Esophagus muscularis mucosa (tissue), 4 donors: ENCODE measurements at regions not wholly inside any gene's neighbourhood (a gene's known extent, or its start where the extent isn't known, plus 50 kb on each side); places are given as distances from the start of the nearest gene placed in this dataset.

ENCODE experiments used
- DNase-seq: peaks from one replicate; pipeline ENCODE4 v3.0.0-alpha.2; 2017; ENCODE audit errors: extremely low spot score
- H3K27ac ChIP-seq, 4 donors: fragments of 200-600 bp; sonication (generic); replicated peaks in 1 of 4; 1 replicate in 3 of 4; 2 replicates in 1 of 4; pipeline ENCODE4 v1.5.1; 2016 to 2019; ENCODE audit warnings: mild to moderate bottlenecking in 1 of 4
- H3K27me3 ChIP-seq, 4 donors: fragments of 200-600 bp; sonication (generic); one replicate each; pipeline versions ENCODE4 v1.5.1 to v1.6.0; 2016 to 2019
- H3K36me3 ChIP-seq, 4 donors: fragments of 200-600 bp; sonication (generic); one replicate each; pipeline ENCODE4 v1.5.1; 2016 to 2019
- H3K4me1 ChIP-seq, 4 donors: fragments of 200-600 bp; sonication (generic); one replicate each; pipeline ENCODE4 v1.5.1; 2016 to 2019
- H3K4me3 ChIP-seq, 4 donors: fragments of 200-600 bp; sonication (generic); 1 replicate in 2 of 4; 2 replicates in 2 of 4; pipeline ENCODE4 v1.5.1; 2016 to 2019; ENCODE audit warnings: mild to moderate bottlenecking in 4 of 4, moderate library complexity in 1 of 4
- H3K9me3 ChIP-seq, 4 donors: fragments of 200-600 bp; sonication (generic); 1 replicate in 3 of 4; 2 replicates in 1 of 4; pipeline ENCODE4 v1.5.1; 2016 to 2019
- EP300 ChIP-seq: sonication (generic); formaldehyde crosslinking; IDR thresholded peaks from one replicate; pipeline ENCODE4 v1.6.1; 2017; ENCODE audit warnings: antibody characterized with exemption
- POLR2A ChIP-seq: fragments of 450-650 bp; IDR thresholded peaks from one replicate; pipeline ENCODE4 v1.6.1; 2017; ENCODE audit warnings: antibody characterized with exemption, moderate library complexity, mild to moderate bottlenecking, low read depth
- POLR2AphosphoS5 ChIP-seq, 2 donors: sonication (generic); formaldehyde crosslinking; IDR thresholded peaks; one replicate each; pipeline ENCODE4 v1.6.1; 2017; ENCODE audit warnings: antibody characterized with exemption in 2 of 2
- WGBS: methylation state at CpG from one replicate; pipeline ENCODE4 v1.1.5; 2018; 5-methylcytosine and 5-hydroxymethylcytosine counted together
- intact Hi-C: fragments of 100-400 bp; cut with DNase I; formaldehyde crosslinking; loops from one replicate; pipeline ENCODE4 v1.15.1; 2023
- TF ChIP-seq, protein P1 (sequence below), 3 experiments: fragments of 200-600 bp in 2 of 3; fragments of 450-650 bp in 1 of 3; sonication (generic) in 2 of 3; IDR thresholded peaks; one replicate each; pipeline ENCODE4 v1.5.1; 2017 to 2019; ENCODE audit warnings: antibody characterized with exemption in 3 of 3, mild to moderate bottlenecking in 2 of 3, moderate library complexity in 1 of 3

DNA sequence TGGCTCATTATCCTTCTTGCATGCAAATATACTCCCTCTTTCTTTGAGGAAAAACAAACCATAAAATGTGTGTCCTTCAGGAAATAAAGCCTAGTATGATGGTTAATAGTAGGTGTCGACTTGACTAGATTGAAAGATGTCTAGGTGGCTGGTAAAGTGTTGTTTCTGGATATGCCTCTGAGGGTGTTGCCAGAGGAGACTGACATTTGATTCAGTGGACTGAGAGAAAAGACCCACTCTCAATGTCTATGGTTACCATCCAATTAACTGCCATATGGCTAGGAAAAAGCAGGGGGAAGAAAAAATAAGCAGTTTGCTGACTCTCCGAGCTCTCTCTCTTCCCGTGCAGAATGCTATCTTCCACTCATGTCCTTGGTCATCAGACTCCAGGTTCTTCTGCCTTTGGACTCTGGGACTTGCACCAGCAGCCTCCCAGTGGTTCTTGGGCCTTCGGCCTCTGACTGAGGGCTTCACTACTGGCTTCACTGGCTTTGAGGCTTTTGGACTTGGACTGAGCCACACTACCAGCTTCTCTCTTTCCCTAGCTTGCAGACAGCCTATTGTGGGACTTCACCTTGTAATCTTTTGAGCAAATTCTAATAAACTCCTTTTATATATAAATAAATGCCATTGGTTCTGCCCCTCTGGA lies 532.1 kb upstream of the HTR2C start:
- intact Hi-C loops, result no loop called here
- 76% methylated on average over 4 of the region's 4 CpGs for WGBS
- no peak for TF ChIP-seq EP300
- TF ChIP-seq, protein P1, sequence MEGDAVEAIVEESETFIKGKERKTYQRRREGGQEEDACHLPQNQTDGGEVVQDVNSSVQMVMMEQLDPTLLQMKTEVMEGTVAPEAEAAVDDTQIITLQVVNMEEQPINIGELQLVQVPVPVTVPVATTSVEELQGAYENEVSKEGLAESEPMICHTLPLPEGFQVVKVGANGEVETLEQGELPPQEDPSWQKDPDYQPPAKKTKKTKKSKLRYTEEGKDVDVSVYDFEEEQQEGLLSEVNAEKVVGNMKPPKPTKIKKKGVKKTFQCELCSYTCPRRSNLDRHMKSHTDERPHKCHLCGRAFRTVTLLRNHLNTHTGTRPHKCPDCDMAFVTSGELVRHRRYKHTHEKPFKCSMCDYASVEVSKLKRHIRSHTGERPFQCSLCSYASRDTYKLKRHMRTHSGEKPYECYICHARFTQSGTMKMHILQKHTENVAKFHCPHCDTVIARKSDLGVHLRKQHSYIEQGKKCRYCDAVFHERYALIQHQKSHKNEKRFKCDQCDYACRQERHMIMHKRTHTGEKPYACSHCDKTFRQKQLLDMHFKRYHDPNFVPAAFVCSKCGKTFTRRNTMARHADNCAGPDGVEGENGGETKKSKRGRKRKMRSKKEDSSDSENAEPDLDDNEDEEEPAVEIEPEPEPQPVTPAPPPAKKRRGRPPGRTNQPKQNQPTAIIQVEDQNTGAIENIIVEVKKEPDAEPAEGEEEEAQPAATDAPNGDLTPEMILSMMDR (IDR thresholded peaks at IDR 0.05), result no peak
- TF ChIP-seq POLR2AphosphoS5 (IDR thresholded peaks at IDR 0.05), result no peak
- TF ChIP-seq POLR2A, result no peak
- no peak overlapping the region for H3K27ac ChIP-seq
- H3K4me3 ChIP-seq, result no peak overlapping the region
- H3K9me3 ChIP-seq, result no peaks in the 10 kb centered on the region
- no peak for DNase-seq
- no peaks in the 10 kb centered on the region for H3K27me3 ChIP-seq
- H3K4me1 ChIP-seq, result no peaks in the 10 kb centered on the region
- H3K36me3 ChIP-seq, result no peaks in the 10 kb centered on the region

DNA sequence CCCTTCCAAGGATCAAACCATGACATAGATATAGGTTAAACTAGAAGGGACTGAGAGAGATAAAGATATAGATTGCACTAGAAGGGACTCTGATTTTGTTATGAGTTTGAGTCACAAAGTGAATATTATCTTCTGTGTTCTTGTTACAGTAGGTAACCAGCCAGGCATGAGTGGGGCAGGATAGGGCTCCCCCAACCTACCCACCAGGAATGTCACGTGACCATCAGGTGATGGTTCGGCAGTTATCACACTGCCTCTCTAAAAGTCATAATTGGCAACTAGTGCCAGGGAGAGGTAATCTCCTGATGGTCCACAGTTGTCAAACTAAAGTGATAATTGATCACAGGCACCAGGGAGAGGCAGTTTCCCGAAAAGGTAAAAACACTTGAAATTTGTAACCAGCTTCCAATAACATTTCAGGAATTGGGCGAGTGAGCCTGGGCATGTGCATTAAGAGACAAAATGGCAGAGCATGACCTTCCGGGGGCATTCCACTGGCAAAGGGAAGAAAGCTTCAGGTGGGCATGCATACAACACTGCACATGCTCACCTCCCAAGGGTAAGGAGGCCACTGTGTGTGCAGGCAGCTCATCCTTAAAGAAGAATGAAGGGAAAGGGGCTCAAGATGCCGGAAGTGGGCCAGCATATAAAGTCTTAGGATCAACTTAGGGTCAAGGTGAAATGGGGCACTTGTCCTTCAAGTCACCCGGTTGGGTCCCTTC lies 533.6 kb upstream of the HTR2C start:
- no peaks in the 10 kb centered on the region for H3K36me3 ChIP-seq
- H3K9me3 ChIP-seq, result no peaks in the 10 kb centered on the region
- intact Hi-C loops, result no loop called here
- no peak for DNase-seq
- no peak overlapping the region for H3K27ac ChIP-seq
- 92% methylated on average over 7 of the region's 7 CpGs for WGBS
- TF ChIP-seq EP300, result no peak
- TF ChIP-seq, protein P1 (IDR thresholded peaks at IDR 0.05), result no peak
- no peak for TF ChIP-seq POLR2AphosphoS5 (IDR thresholded peaks at IDR 0.05)
- TF ChIP-seq POLR2A, result no peak
- H3K4me1 ChIP-seq, result no peaks in the 10 kb centered on the region
- H3K27me3 ChIP-seq, result no peaks in the 10 kb centered on the region
- no peak overlapping the region for H3K4me3 ChIP-seq

DNA sequence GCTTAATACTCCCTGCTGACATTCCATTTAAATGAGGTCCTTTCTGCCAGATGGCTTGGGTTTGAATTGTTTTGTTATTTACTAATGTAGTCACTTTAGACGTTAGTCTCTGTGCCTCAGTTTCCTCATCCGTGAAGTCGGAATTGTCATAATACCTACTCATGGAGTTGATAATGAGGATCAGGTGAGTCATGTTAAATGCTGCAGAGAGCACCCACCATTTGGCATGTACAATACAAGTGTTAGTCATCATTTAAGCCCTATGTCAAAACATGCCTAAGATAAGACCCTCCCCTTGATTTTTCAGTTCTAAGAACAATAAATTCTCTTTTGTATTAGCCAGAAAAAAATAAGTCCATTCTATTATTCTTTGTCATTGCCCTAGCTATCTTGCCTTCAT lies 534.8 kb upstream of the HTR2C start:
- no peak overlapping the region for H3K4me3 ChIP-seq
- H3K4me1 ChIP-seq, result no peaks in the 10 kb centered on the region
- H3K36me3 ChIP-seq, result no peaks in the 10 kb centered on the region
- 72% methylated on average over 3 of the region's 3 CpGs for WGBS
- TF ChIP-seq POLR2A (no peak), POLR2AphosphoS5 (IDR thresholded peaks at IDR 0.05) (no peak), EP300 (no peak)
- TF ChIP-seq, protein P1 (IDR thresholded peaks at IDR 0.05), result no peak
- DNase-seq, result no peak
- no peak overlapping the region for H3K27ac ChIP-seq
- H3K9me3 ChIP-seq, result no peaks in the 10 kb centered on the region
- H3K27me3 ChIP-seq, result no peaks in the 10 kb centered on the region
- intact Hi-C loops, result no loop called here

DNA sequence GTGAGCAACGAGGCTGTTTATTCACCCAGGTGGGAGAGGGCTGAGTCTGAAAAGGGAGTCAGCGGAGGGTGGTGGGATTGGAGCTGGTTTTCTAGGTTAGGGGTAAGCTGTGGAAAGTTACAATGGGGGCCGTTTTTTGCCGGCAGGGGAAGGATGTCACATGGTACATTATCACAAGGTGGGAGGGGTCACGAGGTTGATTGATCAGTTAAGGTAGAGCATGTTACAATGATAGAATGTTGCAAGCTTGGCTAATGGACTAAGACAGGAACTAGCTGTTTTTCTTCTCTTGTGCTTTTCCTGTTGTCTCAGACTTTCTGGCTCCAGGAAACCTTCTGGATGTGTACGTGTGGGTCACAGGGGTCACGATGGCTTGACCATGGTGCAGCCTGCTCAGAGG lies 536.3 kb upstream of the HTR2C start:
- no peak overlapping the region for H3K4me3 ChIP-seq
- WGBS, result 57% methylated on average over 7 of the region's 7 CpGs
- H3K27me3 ChIP-seq, result no peaks in the 10 kb centered on the region
- no peaks in the 10 kb centered on the region for H3K4me1 ChIP-seq
- H3K9me3 ChIP-seq, result no peaks in the 10 kb centered on the region
- no peak for DNase-seq
- H3K27ac ChIP-seq, result no peak overlapping the region
- no peaks in the 10 kb centered on the region for H3K36me3 ChIP-seq
- TF ChIP-seq, protein P1 (IDR thresholded peaks at IDR 0.05), result no peak
- TF ChIP-seq EP300, result no peak
- TF ChIP-seq POLR2A, result no peak
- no peak for TF ChIP-seq POLR2AphosphoS5 (IDR thresholded peaks at IDR 0.05)
- intact Hi-C loops, result no loop called here
